IgD-negative memory B cell (primary cell): ENCODE measurements at regions not wholly inside any gene's neighbourhood (a gene's known extent, or its start where the extent isn't known, plus 50 kb on each side); places are given as distances from the start of the nearest gene placed in this dataset.

ENCODE experiments used
- H3K27ac Mint-ChIP-seq, 3 donors: one replicate each; pipeline ENCODE4 v1.8.0; 2020 to 2022; ENCODE audit warnings: mild to moderate bottlenecking in 3 of 3, mixed read lengths in 3 of 3, moderate library complexity in 1 of 3
- H3K27me3 Mint-ChIP-seq: one replicate; pipeline ENCODE4 v1.8.0; 2021; ENCODE audit warnings: mixed read lengths
- H3K36me3 Mint-ChIP-seq: one replicate; pipeline ENCODE4 v1.8.0; 2020; ENCODE audit warnings: mild to moderate bottlenecking, mixed read lengths
- H3K4me1 Mint-ChIP-seq, 3 donors: one replicate each; pipeline ENCODE4 v1.8.0; 2020 to 2022; ENCODE audit warnings: mixed read lengths in 3 of 3, mild to moderate bottlenecking in 1 of 3
- H3K4me3 Mint-ChIP-seq, 4 donors: one replicate each; pipeline ENCODE4 v1.8.0; 2020 to 2022; ENCODE audit warnings: mild to moderate bottlenecking in 4 of 4, mixed read lengths in 4 of 4, moderate library complexity in 3 of 4
- H3K9me3 Mint-ChIP-seq, 3 donors: one replicate each; pipeline ENCODE4 v1.8.0; 2020 to 2021; ENCODE audit warnings: mixed read lengths in 3 of 3, mild to moderate bottlenecking in 1 of 3

DNA sequence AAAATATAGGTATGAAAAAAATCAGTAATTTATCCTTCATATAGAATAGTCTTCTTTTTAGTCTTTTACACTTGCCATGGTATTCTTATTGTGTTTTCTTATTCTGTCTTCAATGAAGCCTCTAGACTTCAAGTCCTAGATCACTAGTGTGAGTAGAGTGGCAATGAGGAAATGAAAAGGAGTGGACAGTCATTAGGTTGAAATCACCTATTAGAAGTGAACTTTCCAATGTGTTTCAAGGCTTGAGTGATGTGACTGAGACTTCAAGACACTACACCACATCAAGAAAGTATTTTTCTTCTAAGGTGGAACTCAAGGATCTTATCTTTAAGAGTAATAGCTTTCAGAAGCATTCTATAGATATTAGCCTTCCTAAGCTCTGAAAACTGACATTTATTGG is 357.8 kb upstream of the MBL2 start:
- Mint-ChIP-seq H3K27ac (peak overlapping the region in 1 of 3 donors; percentile 31), H3K27me3 (no peaks in the 10 kb centered on the region), H3K9me3 (peaks cover 0 to 3% (median 1%) of the 10 kb centered on the region in 3 donors), H3K4me3 (no peak overlapping the region), H3K36me3 (no peaks in the 10 kb centered on the region), H3K4me1 (no peaks in the 10 kb centered on the region)

DNA sequence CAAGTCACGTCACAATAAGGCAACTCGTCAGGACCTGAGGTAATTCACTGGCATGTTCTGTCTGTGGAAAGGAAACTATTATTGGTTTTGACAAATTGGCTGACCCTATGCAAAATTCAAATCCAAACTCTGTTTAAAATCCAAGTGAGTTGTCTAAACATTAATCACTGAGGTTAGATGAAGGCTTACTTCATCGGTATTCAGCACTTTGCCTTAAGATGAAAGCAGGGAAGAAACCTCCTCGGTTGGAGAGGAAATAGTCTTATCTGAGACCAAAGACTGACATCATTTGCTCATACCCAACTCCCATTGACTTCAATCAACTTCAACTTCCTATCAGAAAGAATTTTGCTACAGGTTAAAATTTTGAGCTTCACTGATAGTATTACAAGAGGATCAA is 355.1 kb upstream of the MBL2 start:
- H3K9me3 Mint-ChIP-seq = peaks cover 0 to 6% (median 1%) of the 10 kb centered on the region in 3 donors
- H3K27me3 Mint-ChIP-seq = no peaks in the 10 kb centered on the region
- peaks cover 0 to 2% (median 0%) of the 10 kb centered on the region in 3 donors for H3K4me1 Mint-ChIP-seq
- H3K27ac Mint-ChIP-seq = no peak overlapping the region
- no peak overlapping the region for H3K4me3 Mint-ChIP-seq
- no peaks in the 10 kb centered on the region for H3K36me3 Mint-ChIP-seq

DNA sequence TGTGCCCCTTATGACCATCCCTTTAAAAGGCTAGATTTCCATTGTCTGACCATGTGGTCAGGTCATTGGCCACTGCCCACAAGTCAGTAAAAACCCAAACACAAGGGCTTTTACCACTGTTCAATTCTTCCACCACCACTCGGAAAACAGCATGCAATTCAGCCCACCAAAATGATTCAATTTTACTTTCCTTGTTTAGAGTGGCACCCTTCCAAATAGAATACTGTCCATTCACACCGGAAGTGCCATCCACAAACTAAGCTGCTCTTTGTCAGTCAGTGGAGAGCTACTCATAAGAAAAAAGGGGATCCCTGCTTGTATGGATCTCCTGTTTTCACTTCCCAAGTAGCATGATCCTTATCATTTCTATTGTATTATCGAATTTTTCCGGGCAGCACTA is 350.7 kb upstream of the MBL2 start:
- H3K36me3 Mint-ChIP-seq = no peaks in the 10 kb centered on the region
- H3K27ac Mint-ChIP-seq = no peak overlapping the region
- H3K9me3 Mint-ChIP-seq = peaks cover 0 to 6% (median 2%) of the 10 kb centered on the region in 3 donors
- no peak overlapping the region for H3K4me3 Mint-ChIP-seq
- no peaks in the 10 kb centered on the region for H3K27me3 Mint-ChIP-seq
- peaks cover 0 to 2% (median 0%) of the 10 kb centered on the region in 3 donors for H3K4me1 Mint-ChIP-seq

DNA sequence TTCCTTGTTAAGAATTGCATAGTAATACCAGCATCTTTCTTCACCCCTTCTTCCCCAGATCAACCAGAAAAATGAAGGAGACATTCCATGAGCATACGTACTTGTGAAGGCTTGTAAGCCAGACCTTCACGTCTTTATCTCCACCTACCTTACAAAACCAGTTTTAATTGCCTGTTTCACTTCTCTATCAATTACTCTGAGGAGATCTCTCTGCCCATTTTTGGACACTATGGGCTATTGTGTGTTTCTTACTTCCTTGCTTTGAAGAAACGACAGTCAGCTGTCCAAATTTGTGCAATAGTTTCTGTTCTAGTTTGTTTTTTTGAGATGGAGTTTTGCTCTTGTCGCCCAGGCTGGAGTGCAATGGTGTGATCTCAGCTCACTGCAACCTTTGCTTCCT is 349.7 kb upstream of the MBL2 start:
- H3K27ac Mint-ChIP-seq = no peak overlapping the region
- no peaks in the 10 kb centered on the region for H3K36me3 Mint-ChIP-seq
- H3K27me3 Mint-ChIP-seq = no peaks in the 10 kb centered on the region
- peaks cover 0 to 6% (median 4%) of the 10 kb centered on the region in 3 donors for H3K9me3 Mint-ChIP-seq
- H3K4me1 Mint-ChIP-seq = peaks cover 0 to 2% (median 0%) of the 10 kb centered on the region in 3 donors
- H3K4me3 Mint-ChIP-seq = no peak overlapping the region

DNA sequence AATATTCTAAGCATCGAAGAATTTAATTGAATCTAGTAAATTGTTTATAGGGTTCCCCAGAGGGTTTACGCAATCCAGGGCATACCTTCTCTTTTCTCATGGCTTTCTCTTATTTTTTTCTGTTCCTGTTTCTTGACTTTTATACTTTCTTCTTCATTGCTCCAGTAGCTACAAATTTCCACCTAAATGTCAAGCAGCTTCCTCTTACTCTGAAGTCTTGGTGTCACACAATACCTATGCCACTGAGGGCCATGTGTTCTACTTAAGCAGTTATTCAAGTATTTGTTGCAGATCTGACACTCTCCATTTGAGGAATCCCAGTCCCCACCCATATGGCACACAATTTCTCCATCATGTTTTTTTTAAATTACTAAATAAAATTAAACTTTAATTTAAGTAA is 343.1 kb upstream of the MBL2 start:
- no peaks in the 10 kb centered on the region for H3K4me1 Mint-ChIP-seq
- H3K9me3 Mint-ChIP-seq = peaks cover 5 to 11% (median 6%) of the 10 kb centered on the region in 3 donors
- no peak overlapping the region for H3K27ac Mint-ChIP-seq
- H3K36me3 Mint-ChIP-seq = no peaks in the 10 kb centered on the region
- no peaks in the 10 kb centered on the region for H3K27me3 Mint-ChIP-seq
- H3K4me3 Mint-ChIP-seq = no peak overlapping the region

DNA sequence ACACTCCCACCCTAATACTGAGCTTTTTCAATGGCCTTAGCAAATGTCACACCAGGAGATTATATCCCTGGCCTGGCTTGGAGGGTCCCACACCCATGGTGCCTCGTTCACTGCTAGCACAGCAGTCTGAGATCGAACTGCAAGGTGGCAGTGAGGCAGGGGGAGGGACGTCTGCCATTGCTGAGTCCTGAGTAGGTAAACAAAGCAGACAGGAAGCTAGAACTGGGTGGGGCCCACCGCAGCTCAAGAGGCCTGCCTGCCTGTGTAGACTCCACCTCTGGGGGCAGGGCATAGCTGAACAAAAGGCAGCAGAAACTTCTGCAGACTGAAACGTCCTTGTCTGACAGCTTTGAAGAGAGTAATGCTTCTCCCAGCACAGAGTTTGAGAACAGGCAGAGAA is 338.9 kb upstream of the MBL2 start:
- Mint-ChIP-seq H3K4me1 (no peaks in the 10 kb centered on the region), H3K27me3 (no peaks in the 10 kb centered on the region), H3K4me3 (peak overlapping the region in 2 of 4 donors; percentile 30 to 31), H3K36me3 (no peaks in the 10 kb centered on the region), H3K27ac (no peak overlapping the region), H3K9me3 (peaks cover 0 to 6% (median 5%) of the 10 kb centered on the region in 3 donors)

DNA sequence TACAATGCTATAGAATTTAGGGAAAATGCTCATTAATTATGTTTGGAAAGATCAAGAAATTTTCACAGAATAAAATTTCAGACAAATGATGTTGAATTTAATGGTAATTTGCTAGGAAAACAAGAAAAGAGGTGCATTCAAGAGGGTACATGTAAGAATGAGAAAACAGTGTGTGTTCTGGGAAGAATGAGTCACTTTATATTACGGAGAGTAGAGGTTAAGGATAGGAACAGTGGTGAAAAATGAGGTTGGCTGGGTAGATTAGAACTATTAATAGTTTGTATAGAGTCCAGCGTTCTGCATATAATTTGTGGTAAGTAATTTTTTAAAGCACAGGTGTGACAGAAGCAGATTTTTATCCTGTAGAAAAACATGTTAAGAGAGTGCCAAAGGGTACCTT is 336.7 kb upstream of the MBL2 start:
- Mint-ChIP-seq H3K36me3 (no peaks in the 10 kb centered on the region), H3K4me1 (no peaks in the 10 kb centered on the region), H3K4me3 (no peak overlapping the region), H3K27me3 (no peaks in the 10 kb centered on the region), H3K27ac (no peak overlapping the region), H3K9me3 (peaks cover 0 to 6% (median 6%) of the 10 kb centered on the region in 3 donors)

DNA sequence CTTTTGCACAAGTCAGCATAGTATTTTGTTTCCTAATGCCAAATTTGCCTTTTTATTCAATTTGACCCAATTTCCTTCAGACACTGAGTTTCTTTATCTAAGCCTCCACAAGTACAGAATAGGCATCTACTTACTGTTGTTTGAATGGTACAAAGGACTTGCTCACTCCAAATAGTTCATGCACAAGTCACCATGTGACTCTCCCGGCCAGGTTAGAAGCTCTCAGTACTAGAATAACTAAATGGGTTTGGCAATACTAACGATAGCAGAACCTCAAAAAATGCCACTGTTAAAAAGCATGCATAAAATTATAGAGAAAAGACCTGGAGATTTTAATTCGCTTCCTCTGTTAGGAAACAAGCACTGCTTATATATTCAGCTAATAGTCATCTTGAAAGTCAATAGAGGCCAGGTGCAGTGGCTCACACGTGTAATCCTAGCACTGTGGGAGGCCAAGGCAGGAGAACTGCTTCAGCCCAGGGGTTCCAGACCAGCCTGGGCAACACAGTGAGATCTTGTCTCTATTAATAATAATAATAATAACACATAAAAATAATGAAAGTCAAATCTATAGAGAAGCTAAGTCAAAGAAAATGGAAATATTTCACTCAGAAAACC is 335.8 kb upstream of the MBL2 start:
- Mint-ChIP-seq H3K4me1 (no peaks in the 10 kb centered on the region), H3K27me3 (no peaks in the 10 kb centered on the region), H3K27ac (no peak overlapping the region), H3K36me3 (no peaks in the 10 kb centered on the region), H3K9me3 (peaks cover 4 to 6% (median 6%) of the 10 kb centered on the region in 3 donors), H3K4me3 (no peak overlapping the region)

DNA sequence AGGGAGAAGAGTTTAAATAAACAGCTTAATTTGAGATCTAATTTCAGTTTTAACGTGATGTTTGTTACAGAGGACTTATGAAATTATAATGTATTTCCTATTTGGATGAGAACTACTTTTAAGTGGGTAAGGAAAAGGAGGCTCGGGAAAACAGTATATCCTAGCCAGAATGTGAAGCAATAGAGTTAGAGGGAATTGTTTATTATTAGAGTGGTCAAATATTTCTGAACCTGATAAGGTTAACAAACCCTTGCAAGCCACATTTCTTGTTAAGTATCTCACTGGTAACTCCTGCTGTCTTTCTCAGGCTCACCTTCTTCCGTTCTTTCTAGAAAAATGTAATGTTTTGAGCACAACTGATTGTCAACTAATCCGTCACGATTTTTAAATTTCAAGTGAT is 335.1 kb upstream of the MBL2 start:
- H3K27me3 Mint-ChIP-seq = no peaks in the 10 kb centered on the region
- no peaks in the 10 kb centered on the region for H3K36me3 Mint-ChIP-seq
- H3K4me1 Mint-ChIP-seq = no peaks in the 10 kb centered on the region
- H3K27ac Mint-ChIP-seq = no peak overlapping the region
- H3K4me3 Mint-ChIP-seq = no peak overlapping the region
- peaks cover 4 to 6% (median 5%) of the 10 kb centered on the region in 3 donors for H3K9me3 Mint-ChIP-seq

DNA sequence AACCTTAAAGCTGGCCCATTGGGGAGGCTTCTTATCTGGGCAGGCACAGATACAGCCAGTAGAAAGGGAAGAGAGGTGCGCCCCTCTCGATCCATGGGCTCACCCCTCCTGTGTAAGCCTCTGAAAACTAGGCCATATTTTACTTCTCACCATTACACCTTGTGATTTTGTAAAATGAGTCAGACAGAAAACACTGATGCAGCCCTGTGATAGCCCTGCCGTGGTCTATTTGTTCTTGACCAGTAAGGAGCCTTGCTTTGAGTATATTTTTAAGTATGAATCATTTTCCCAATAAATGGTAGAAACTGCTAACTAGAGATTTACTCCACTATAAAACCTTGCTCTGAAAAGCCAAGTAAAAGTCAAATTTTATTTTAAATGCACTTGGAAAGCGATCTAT is 329.8 kb upstream of the MBL2 start:
- H3K4me1 Mint-ChIP-seq = no peaks in the 10 kb centered on the region
- H3K27me3 Mint-ChIP-seq = no peaks in the 10 kb centered on the region
- no peaks in the 10 kb centered on the region for H3K36me3 Mint-ChIP-seq
- no peak overlapping the region for H3K27ac Mint-ChIP-seq
- H3K4me3 Mint-ChIP-seq = no peak overlapping the region
- peaks cover 1 to 8% (median 3%) of the 10 kb centered on the region in 3 donors for H3K9me3 Mint-ChIP-seq

DNA sequence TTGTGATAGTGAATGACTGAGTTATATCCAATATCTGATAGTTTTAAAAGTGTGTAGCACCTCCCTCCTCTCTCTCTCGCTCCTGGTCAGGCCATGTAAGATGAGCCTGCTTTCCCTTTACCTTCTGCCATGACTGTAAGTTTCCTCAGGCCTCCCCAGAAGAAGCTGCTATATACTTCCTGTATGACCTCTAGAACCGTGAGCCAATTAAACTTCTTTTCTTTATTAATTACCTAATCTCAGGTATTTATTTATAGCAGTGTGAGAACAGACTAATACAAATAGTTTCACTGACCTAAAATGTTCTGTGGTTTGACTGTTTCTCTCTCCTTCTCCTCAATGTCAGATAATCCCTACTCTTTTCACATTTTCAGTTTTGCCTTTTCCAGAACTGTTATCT is 321.3 kb upstream of the MBL2 start:
- Mint-ChIP-seq H3K9me3 (peaks cover 0 to 11% (median 3%) of the 10 kb centered on the region in 3 donors), H3K27ac (no peak overlapping the region), H3K27me3 (no peaks in the 10 kb centered on the region), H3K4me1 (no peaks in the 10 kb centered on the region), H3K36me3 (peaks cover 2% of the 10 kb centered on the region), H3K4me3 (no peak overlapping the region)

DNA sequence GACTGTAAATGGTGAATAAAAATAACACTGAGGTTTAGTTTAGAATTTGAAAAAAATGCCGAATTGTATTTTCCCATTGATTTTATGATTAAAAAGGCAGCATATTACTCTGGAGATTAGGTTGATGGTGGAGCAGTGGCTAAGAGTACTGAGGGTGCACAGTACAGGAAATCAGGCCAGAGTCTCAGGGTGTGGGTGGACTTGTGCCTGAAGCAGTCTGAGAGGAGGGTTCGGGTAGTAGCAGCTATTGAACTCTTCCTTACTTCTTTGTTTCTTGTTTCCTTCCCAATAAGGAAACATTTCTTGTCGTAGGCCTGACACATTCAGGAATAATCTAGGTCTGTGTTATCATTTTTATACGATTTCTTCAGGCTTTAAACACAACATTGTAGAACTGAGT is 319.0 kb upstream of the MBL2 start:
- Mint-ChIP-seq H3K27ac (no peak overlapping the region), H3K9me3 (peaks cover under 1 to 11% (median 3%) of the 10 kb centered on the region in 3 donors), H3K36me3 (peaks cover 2% of the 10 kb centered on the region), H3K4me1 (no peaks in the 10 kb centered on the region), H3K4me3 (no peak overlapping the region), H3K27me3 (no peaks in the 10 kb centered on the region)

DNA sequence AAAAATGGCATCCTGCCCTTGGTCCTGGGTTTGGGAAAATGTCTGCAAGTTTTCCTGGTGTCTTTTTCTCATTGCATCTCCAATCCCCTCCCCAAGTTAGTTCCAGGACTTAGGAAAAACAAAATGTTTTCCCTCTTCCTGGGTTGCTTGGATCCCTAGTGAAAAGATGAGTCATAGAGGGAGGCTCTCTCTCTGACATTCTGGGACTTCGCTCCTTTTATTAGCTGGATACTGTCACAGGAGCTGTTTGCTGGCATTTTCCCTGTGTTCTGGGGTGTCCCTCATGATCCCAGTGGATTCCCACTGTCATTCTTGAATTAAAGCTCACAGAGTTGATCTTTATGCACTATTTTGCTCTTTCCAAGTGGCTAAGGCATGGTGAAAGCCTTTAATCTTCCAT is 316.4 kb upstream of the MBL2 start:
- no peaks in the 10 kb centered on the region for H3K36me3 Mint-ChIP-seq
- no peaks in the 10 kb centered on the region for H3K27me3 Mint-ChIP-seq
- H3K27ac Mint-ChIP-seq = no peak overlapping the region
- no peak overlapping the region for H3K4me3 Mint-ChIP-seq
- H3K9me3 Mint-ChIP-seq = peaks cover 2 to 14% (median 13%) of the 10 kb centered on the region in 3 donors
- no peaks in the 10 kb centered on the region for H3K4me1 Mint-ChIP-seq

DNA sequence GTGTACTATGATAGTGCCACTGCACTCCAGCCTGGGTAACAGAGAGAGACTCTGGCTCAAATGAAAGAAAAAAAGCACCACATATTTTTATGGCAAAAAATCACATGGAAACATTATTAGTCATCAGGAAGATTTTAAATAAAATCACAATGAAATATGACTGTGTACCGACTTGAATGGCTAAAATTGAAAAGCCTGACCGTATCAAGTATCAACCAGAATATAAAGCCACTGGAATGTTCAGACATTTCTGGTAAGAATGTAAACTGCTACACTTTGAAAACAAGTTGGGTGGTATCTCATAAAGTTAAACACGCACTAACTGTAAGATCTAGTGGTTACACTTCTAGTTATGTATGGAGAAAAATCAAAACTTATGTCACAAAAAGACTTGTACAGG is 306.7 kb upstream of the MBL2 start:
- Mint-ChIP-seq H3K9me3 (peaks cover 0 to 6% (median 2%) of the 10 kb centered on the region in 3 donors), H3K36me3 (no peaks in the 10 kb centered on the region), H3K4me1 (no peaks in the 10 kb centered on the region), H3K4me3 (no peak overlapping the region), H3K27ac (no peak overlapping the region), H3K27me3 (no peaks in the 10 kb centered on the region)

DNA sequence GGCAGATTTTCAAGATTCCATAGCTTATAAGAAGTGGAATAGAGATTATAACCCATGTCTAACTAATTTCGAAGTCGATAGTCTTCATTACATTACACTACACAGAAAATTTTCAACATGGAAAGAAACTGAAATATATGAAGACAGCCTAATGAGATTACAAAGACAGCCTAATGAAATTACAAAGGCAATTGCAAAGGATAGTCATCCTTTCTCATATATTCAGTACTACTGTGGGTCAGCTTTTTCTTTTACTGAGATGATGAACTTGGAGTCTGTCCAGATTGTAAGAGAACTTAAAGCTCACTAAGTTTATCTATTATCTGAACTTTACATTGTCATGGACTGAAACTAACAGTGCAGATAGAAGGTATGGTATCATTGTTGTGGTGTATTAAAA is 304.4 kb upstream of the MBL2 start:
- Mint-ChIP-seq H3K27me3 (no peaks in the 10 kb centered on the region), H3K27ac (no peak overlapping the region), H3K4me1 (no peaks in the 10 kb centered on the region), H3K36me3 (no peaks in the 10 kb centered on the region), H3K9me3 (peaks cover 0 to 6% (median 2%) of the 10 kb centered on the region in 3 donors), H3K4me3 (no peak overlapping the region)

DNA sequence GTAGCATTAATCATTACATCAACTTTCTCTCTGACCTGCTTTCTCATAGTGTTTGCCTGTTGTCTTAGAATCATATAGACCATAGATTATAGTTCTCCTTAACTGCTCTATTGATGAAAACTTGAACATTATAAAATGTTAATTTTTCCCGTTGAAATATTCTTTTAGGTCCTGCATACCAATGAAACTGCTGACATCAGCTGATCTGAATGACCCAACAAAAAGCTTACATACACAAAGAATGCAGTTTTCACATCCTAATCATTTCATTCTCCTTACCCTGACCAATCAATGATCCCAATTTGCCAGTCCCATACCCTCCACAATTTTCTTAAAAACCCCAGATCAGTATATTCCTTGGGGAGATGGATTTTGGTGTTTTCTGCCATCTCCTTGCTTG is 302.9 kb upstream of the MBL2 start:
- H3K27me3 Mint-ChIP-seq = no peaks in the 10 kb centered on the region
- H3K9me3 Mint-ChIP-seq = peaks cover 0 to 4% (median 2%) of the 10 kb centered on the region in 3 donors
- no peaks in the 10 kb centered on the region for H3K36me3 Mint-ChIP-seq
- H3K4me3 Mint-ChIP-seq = no peak overlapping the region
- H3K4me1 Mint-ChIP-seq = no peaks in the 10 kb centered on the region
- H3K27ac Mint-ChIP-seq = no peak overlapping the region
